Activated B cell treated with CpG ODN at 0.5 μM for 24 hours (primary cell): ENCODE measurements at regions not wholly inside any gene's neighbourhood (a gene's known extent, or its start where the extent isn't known, plus 50 kb on each side); places are given as distances from the start of the nearest gene placed in this dataset.

ENCODE experiments used
- ATAC-seq: fragments of 200-7000 bp; cut with Tn5 transposase; one replicate; pipeline ENCODE4 v1.10.0; 2021; ENCODE audit warnings: low read depth, mild to moderate bottlenecking, moderate library complexity
- CTCF ChIA-PET: fragments of 350-600 bp; sonication (Branson Sonifier 250); formaldehyde crosslinking; loops from one replicate; lab custom pipeline; 2021; ENCODE audit warnings: antibody characterized with exemption; lab: Charles Lee
- POLR2A ChIA-PET: fragments of 350-600 bp; sonication (Branson Sonifier 250); formaldehyde crosslinking; loops from one replicate; lab custom pipeline; 2021; ENCODE audit warnings: antibody characterized with exemption; lab: Charles Lee
- DNase-seq: peaks from one replicate; pipeline ENCODE4 v3.0.0; 2022
- H3K27ac Mint-ChIP-seq: one replicate; pipeline ENCODE4 v1.8.0; 2020; ENCODE audit warnings: mixed read lengths
- H3K27me3 Mint-ChIP-seq: one replicate; pipeline ENCODE4 v1.8.0; 2021; ENCODE audit warnings: mixed read lengths
- H3K36me3 Mint-ChIP-seq: one replicate; pipeline ENCODE4 v1.8.0; 2021; ENCODE audit warnings: low read depth, mixed read lengths
- H3K4me1 Mint-ChIP-seq: one replicate; pipeline ENCODE4 v1.8.0; 2021; ENCODE audit warnings: mixed read lengths
- H3K4me3 Mint-ChIP-seq: one replicate; pipeline ENCODE4 v1.8.0; 2020; ENCODE audit warnings: mild to moderate bottlenecking, mixed read lengths
- H3K9me3 Mint-ChIP-seq: one replicate; pipeline ENCODE4 v1.8.0; 2020; ENCODE audit warnings: mixed read lengths
- CTCF ChIP-seq: fragments of 200-600 bp; IDR thresholded peaks from one replicate; pipeline ENCODE4 v1.8.0; 2022; ENCODE audit warnings: antibody characterized with exemption, mild to moderate bottlenecking
- intact Hi-C: fragments of 100-400 bp; cut with micrococcal nuclease; formaldehyde crosslinking; loops from one replicate; pipeline ENCODE4 v1.15.1; 2024

- ATAC-seq: no peak
- CTCF ChIA-PET: no interaction called here
- H3K4me1 Mint-ChIP-seq: no peaks in the 10 kb centered on the region
- H3K36me3 Mint-ChIP-seq: no peaks in the 10 kb centered on the region
- no peak for DNase-seq
- intact Hi-C loops: no loop called here
- H3K4me3 Mint-ChIP-seq: no peak overlapping the region
- no peak for TF ChIP-seq CTCF
- no peaks in the 10 kb centered on the region for H3K27me3 Mint-ChIP-seq
- POLR2A ChIA-PET: no interaction called here
- H3K9me3 Mint-ChIP-seq: peaks cover 5% of the 10 kb centered on the region
- H3K27ac Mint-ChIP-seq: no peak overlapping the region
Observed at GRCh38 chr2:150900913-150901312, 360.8 kb downstream of the RBM43 start.

- Mint-ChIP-seq H3K27me3 (no peaks in the 10 kb centered on the region), H3K36me3 (no peaks in the 10 kb centered on the region), H3K4me3 (no peak overlapping the region), H3K9me3 (peaks cover 5% of the 10 kb centered on the region), H3K27ac (no peak overlapping the region), H3K4me1 (no peaks in the 10 kb centered on the region)
- ChIA-PET CTCF (no interaction called here), POLR2A (no interaction called here)
- intact Hi-C loops: no loop called here
- no peak for TF ChIP-seq CTCF
- ATAC-seq: no peak
- DNase-seq: no peak
Observed at GRCh38 chr2:150895968-150896367, 365.7 kb downstream of the RBM43 start.

GRCh38 chr2:150889141-150889540 is 372.5 kb downstream of the RBM43 start:
- intact Hi-C loops: no loop called here
- H3K27ac Mint-ChIP-seq: no peak overlapping the region
- no peak for DNase-seq
- no peaks in the 10 kb centered on the region for H3K27me3 Mint-ChIP-seq
- no peaks in the 10 kb centered on the region for H3K4me1 Mint-ChIP-seq
- no peak for ATAC-seq
- no peak overlapping the region for H3K4me3 Mint-ChIP-seq
- H3K9me3 Mint-ChIP-seq: no peaks in the 10 kb centered on the region
- no peak for TF ChIP-seq CTCF
- CTCF ChIA-PET: no interaction called here
- H3K36me3 Mint-ChIP-seq: no peaks in the 10 kb centered on the region
- POLR2A ChIA-PET: no interaction called here

- ChIA-PET POLR2A (no interaction called here), CTCF (no interaction called here)
- Mint-ChIP-seq H3K36me3 (no peaks in the 10 kb centered on the region), H3K4me1 (no peaks in the 10 kb centered on the region), H3K27ac (no peak overlapping the region), H3K4me3 (no peak overlapping the region), H3K9me3 (no peaks in the 10 kb centered on the region), H3K27me3 (no peaks in the 10 kb centered on the region)
- no peak for ATAC-seq
- TF ChIP-seq CTCF: no peak
- no peak for DNase-seq
- intact Hi-C loops: no loop called here
Observed at GRCh38 chr2:150888337-150888736, 373.3 kb downstream of the RBM43 start.

GRCh38 chr2:150887926-150888325 is 373.7 kb downstream of the RBM43 start:
- no peak for DNase-seq
- POLR2A ChIA-PET: no interaction called here
- CTCF ChIA-PET: no interaction called here

More at GRCh38 chr2:150887926-150888325, 373.7 kb downstream of the RBM43 start:
- no peaks in the 10 kb centered on the region for H3K9me3 Mint-ChIP-seq
- intact Hi-C loops: no loop called here
- H3K4me3 Mint-ChIP-seq: no peak overlapping the region
- H3K4me1 Mint-ChIP-seq: no peaks in the 10 kb centered on the region
- no peaks in the 10 kb centered on the region for H3K27me3 Mint-ChIP-seq
- TF ChIP-seq CTCF: no peak
- H3K36me3 Mint-ChIP-seq: no peaks in the 10 kb centered on the region
- no peak overlapping the region for H3K27ac Mint-ChIP-seq
- no peak for ATAC-seq
